ENCODE measurements at regions not wholly inside any gene's neighbourhood (a gene's known extent, or its start where the extent isn't known, plus 50 kb on each side); places are given as distances from the start of the nearest gene placed in this dataset.

GRCh38 chr4:115668396-115668795 is 555.0 kb upstream of the NDST4 start:
- no peak for TF ChIP-seq EZH2phosphoT487 (IDR thresholded peaks at IDR 0.05; ENCODE audit: low read depth, severe bottlenecking, unreplicated experiment)
- TF ChIP-seq EZH2 (IDR thresholded peaks at IDR 0.05; ENCODE audit: borderline replicate concordance) = no peak

Measured in hepatocyte (in vitro differentiated cells).